Trophoblast cell (in vitro differentiated cells and primary cell): ENCODE measurements at regions not wholly inside any gene's neighbourhood (a gene's known extent, or its start where the extent isn't known, plus 50 kb on each side); places are given as distances from the start of the nearest gene placed in this dataset.

Experiments used
- DNase-seq, 2 donors: peaks; one replicate each; pipeline ENCODE4 v3.0.0-alpha.2; 2016
- H2AFZ ChIP-seq: 2 replicates; pipeline ENCODE4 v1.6.1; 2013; ENCODE audit warnings: low read length, moderate library complexity, mild to moderate bottlenecking; ENCODE audit not compliant: insufficient read depth, poor library complexity
- H2AK5ac ChIP-seq: 2 replicates; pipeline ENCODE4 v1.6.1; 2013; ENCODE audit warnings: mild to moderate bottlenecking, low read length
- H2BK120ac ChIP-seq: 2 replicates; pipeline ENCODE4 v1.6.1; 2013; ENCODE audit warnings: low read length, mild to moderate bottlenecking, moderate library complexity; ENCODE audit not compliant: insufficient read depth, poor library complexity
- H2BK12ac ChIP-seq: 2 replicates; pipeline ENCODE4 v1.6.1; 2013; ENCODE audit warnings: mild to moderate bottlenecking, low read length, moderate library complexity
- H2BK5ac ChIP-seq: 2 replicates; pipeline ENCODE4 v1.6.1; 2013; ENCODE audit warnings: low read length, low read depth, moderate library complexity, mild to moderate bottlenecking; ENCODE audit not compliant: poor library complexity
- H3K14ac ChIP-seq: 2 replicates; pipeline ENCODE4 v1.6.1; 2013; ENCODE audit warnings: mild to moderate bottlenecking, low read length
- H3K18ac ChIP-seq: 2 replicates; pipeline ENCODE4 v1.6.1; 2013; ENCODE audit warnings: mild to moderate bottlenecking, low read length
- H3K23ac ChIP-seq: 2 replicates; pipeline ENCODE4 v1.6.1; 2013; ENCODE audit warnings: low read length
- H3K27ac ChIP-seq: 2 replicates; pipeline ENCODE4 v1.5.1; 2013; ENCODE audit warnings: low read depth, mild to moderate bottlenecking, inconsistent platforms, low read length, moderate library complexity
- H3K27me3 ChIP-seq: 2 replicates; pipeline ENCODE4 v1.6.1; 2013; ENCODE audit warnings: inconsistent platforms, mild to moderate bottlenecking, low read length, moderate library complexity; ENCODE audit not compliant: insufficient read depth
- H3K36me3 ChIP-seq, 2 experiments: 1 replicate in 1 of 2; 2 replicates in 1 of 2; pipeline ENCODE4 v1.6.1; 2013; ENCODE audit warnings: low read length in 2 of 2, mild to moderate bottlenecking in 2 of 2, moderate library complexity in 1 of 2; ENCODE audit not compliant: insufficient read depth in 2 of 2, control insufficient read depth in 1 of 2
- H3K4ac ChIP-seq: 2 replicates; pipeline ENCODE4 v1.6.1; 2013; ENCODE audit warnings: low read depth, mild to moderate bottlenecking, low read length, moderate library complexity
- H3K4me1 ChIP-seq, 2 experiments: 1 replicate in 1 of 2; 2 replicates in 1 of 2; pipeline ENCODE4 v1.6.1; 2013; ENCODE audit warnings: low read length in 2 of 2, mild to moderate bottlenecking in 2 of 2, moderate library complexity in 1 of 2; ENCODE audit not compliant: insufficient read depth in 2 of 2, control insufficient read depth in 1 of 2
- H3K4me2 ChIP-seq: 2 replicates; pipeline ENCODE4 v1.6.1; 2013; ENCODE audit warnings: inconsistent platforms, mild to moderate bottlenecking, low read length, moderate library complexity
- H3K4me3 ChIP-seq: 2 replicates; pipeline ENCODE4 v1.5.1; 2013; ENCODE audit warnings: mild to moderate bottlenecking, low read depth, low read length, inconsistent platforms
- H3K79me1 ChIP-seq: one replicate; pipeline ENCODE4 v1.6.1; 2013; ENCODE audit warnings: low read length
- H3K79me2 ChIP-seq: 2 replicates; pipeline ENCODE4 v1.6.1; 2013; ENCODE audit warnings: low read length, mild to moderate bottlenecking; ENCODE audit not compliant: control insufficient read depth, insufficient read depth, poor library complexity
- H3K9ac ChIP-seq: 2 replicates; pipeline ENCODE4 v1.6.1; 2013; ENCODE audit warnings: mild to moderate bottlenecking, low read length
- H3K9me3 ChIP-seq: 2 replicates; pipeline ENCODE4 v1.6.1; 2013; ENCODE audit warnings: low read depth, mild to moderate bottlenecking, control low read depth, inconsistent platforms, low read length; ENCODE audit not compliant: insufficient read depth
- H4K12ac ChIP-seq: 2 replicates; pipeline ENCODE4 v1.6.1; 2013; ENCODE audit warnings: low read depth, mild to moderate bottlenecking, low read length, moderate library complexity
- H4K8ac ChIP-seq: 2 replicates; pipeline ENCODE4 v1.6.1; 2013; ENCODE audit warnings: low read depth, mild to moderate bottlenecking, low read length, moderate library complexity
- H4K91ac ChIP-seq: one replicate; pipeline ENCODE4 v1.6.1; 2013; ENCODE audit warnings: low read depth, mild to moderate bottlenecking, low read length, moderate library complexity
- WGBS: extraction: QIAGEN DNeasy Blood & Tissue Kit; methylation state at CpG from one replicate; pipeline ENCODE4 v1.1.7; 2013; ENCODE audit warnings: missing lambda C conversion rate; ENCODE audit not compliant: insufficient read length, insufficient coverage; ENCODE audit errors: extremely low coverage; 5-methylcytosine and 5-hydroxymethylcytosine counted together

DNA sequence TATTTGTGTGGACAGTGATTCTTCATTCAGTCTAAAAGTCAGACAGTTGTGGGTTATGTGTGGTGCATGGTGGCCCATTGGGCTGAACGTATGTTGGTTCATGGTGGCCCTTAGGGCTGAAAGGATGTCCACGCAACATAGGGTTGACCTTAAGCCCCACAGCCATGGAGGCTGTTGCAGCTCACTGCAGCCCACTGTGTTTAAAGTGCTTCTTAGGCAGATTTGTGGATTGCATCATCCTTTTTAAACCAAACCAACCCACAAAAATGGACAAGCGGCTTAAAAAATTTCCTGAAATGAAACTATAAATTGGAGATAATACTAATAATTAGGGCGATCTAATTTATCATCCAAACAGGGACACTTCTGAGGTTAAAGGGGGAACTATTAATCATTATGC, 219.0 kb upstream of the GATB start:
- Histone ChIP-seq H3K79me2 (no peaks in the 10 kb centered on the region), H3K27me3 (no peaks in the 10 kb centered on the region), H4K91ac (no peak overlapping the region)

DNA sequence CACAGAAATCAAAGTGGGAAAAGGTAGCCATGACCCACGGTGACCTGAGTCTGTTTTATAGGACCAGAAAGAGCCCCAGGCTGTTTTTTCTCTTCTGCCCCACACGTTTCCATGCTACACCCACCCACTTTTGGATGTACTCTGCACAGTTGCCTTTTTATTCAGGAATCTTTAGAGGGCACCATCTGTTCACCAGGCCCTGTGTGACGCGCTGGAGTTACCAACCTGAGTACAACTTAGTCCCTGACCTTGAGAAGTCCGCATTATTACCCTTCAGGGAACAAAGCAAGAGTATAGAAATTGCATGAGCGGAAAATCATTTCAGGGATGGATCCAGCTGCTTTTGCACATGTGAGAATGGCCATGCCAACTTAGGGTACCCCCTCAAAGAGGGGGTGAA, 207.8 kb upstream of the GATB start:
- Histone ChIP-seq H3K79me1 (no peaks in the 10 kb centered on the region), H3K14ac (no peak overlapping the region), H3K23ac (no peak overlapping the region), H4K91ac (no peak overlapping the region), H3K18ac (no peak overlapping the region), H3K9ac (peak overlapping the region; percentile 2), H3K9me3 (no peaks in the 10 kb centered on the region), H3K36me3 (no peaks in the 10 kb centered on the region), H3K4me1 (no peaks in the 10 kb centered on the region), H4K8ac (no peak overlapping the region), H3K4me2 (no peak overlapping the region), H2AFZ (no peak overlapping the region), H3K4ac (no peak overlapping the region), H2BK120ac (no peak overlapping the region), H3K79me2 (no peaks in the 10 kb centered on the region), H2AK5ac (no peak overlapping the region), H3K27ac (no peak overlapping the region), H3K4me3 (no peak overlapping the region), H2BK5ac (no peak overlapping the region), H3K27me3 (no peaks in the 10 kb centered on the region), H2BK12ac (no peak overlapping the region), H4K12ac (no peak overlapping the region)
- DNase-seq, result no peak
- no CpG with 5 or more reads among the region's 6 CpGs for WGBS

More for the DNA sequence above, 219.0 kb upstream of the GATB start:
- Histone ChIP-seq H3K36me3 (no peaks in the 10 kb centered on the region), H3K4me2 (no peak overlapping the region), H2BK5ac (no peak overlapping the region), H3K14ac (no peak overlapping the region), H3K4me1 (no peaks in the 10 kb centered on the region), H4K12ac (no peak overlapping the region), H2AK5ac (no peak overlapping the region), H3K79me1 (no peaks in the 10 kb centered on the region), H4K8ac (no peak overlapping the region), H3K18ac (no peak overlapping the region), H3K4ac (no peak overlapping the region), H3K23ac (no peak overlapping the region), H3K27ac (no peak overlapping the region), H3K9ac (no peak overlapping the region), H3K4me3 (no peak overlapping the region), H3K9me3 (peaks cover 16% of the 10 kb centered on the region), H2BK120ac (no peak overlapping the region), H2AFZ (no peak overlapping the region), H2BK12ac (no peak overlapping the region)
- DNase-seq, result no peak
- no CpG with 5 or more reads among the region's 4 CpGs for whole genome bisulfite sequencing

DNA sequence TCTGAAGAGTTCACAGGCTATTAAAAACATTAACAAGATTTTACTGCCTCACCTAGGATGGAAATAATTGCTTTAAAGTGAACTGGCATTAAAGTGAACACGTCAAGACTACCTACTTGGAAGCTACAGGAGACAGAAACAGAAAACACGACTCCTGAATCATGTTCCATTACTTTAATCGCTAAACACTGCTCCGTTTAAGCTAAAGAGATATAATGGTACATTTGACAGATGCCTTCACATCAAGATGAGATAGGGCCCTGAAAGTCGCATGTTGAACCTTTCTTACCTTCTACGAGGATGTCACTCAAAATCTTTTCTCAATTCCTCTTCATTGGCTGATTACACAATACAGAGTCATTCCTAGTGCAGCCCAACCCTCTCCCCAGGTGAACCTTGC, 206.3 kb upstream of the GATB start:
- Histone ChIP-seq H2AFZ (no peak overlapping the region), H4K91ac (no peak overlapping the region), H3K79me2 (no peaks in the 10 kb centered on the region), H3K4me2 (no peak overlapping the region), H3K14ac (no peak overlapping the region), H3K9me3 (no peaks in the 10 kb centered on the region), H2BK12ac (no peak overlapping the region), H3K4me3 (no peak overlapping the region), H3K27ac (no peak overlapping the region), H3K9ac (no peak overlapping the region), H4K8ac (no peak overlapping the region), H3K27me3 (no peaks in the 10 kb centered on the region), H3K4me1 (no peaks in the 10 kb centered on the region), H3K36me3 (no peaks in the 10 kb centered on the region), H3K18ac (no peak overlapping the region), H2AK5ac (no peak overlapping the region), H3K4ac (no peak overlapping the region), H4K12ac (no peak overlapping the region), H3K23ac (no peak overlapping the region), H2BK5ac (no peak overlapping the region), H3K79me1 (no peaks in the 10 kb centered on the region), H2BK120ac (no peak overlapping the region)
- WGBS, result no CpG with 5 or more reads among the region's 6 CpGs
- no peak for DNase-seq

DNA sequence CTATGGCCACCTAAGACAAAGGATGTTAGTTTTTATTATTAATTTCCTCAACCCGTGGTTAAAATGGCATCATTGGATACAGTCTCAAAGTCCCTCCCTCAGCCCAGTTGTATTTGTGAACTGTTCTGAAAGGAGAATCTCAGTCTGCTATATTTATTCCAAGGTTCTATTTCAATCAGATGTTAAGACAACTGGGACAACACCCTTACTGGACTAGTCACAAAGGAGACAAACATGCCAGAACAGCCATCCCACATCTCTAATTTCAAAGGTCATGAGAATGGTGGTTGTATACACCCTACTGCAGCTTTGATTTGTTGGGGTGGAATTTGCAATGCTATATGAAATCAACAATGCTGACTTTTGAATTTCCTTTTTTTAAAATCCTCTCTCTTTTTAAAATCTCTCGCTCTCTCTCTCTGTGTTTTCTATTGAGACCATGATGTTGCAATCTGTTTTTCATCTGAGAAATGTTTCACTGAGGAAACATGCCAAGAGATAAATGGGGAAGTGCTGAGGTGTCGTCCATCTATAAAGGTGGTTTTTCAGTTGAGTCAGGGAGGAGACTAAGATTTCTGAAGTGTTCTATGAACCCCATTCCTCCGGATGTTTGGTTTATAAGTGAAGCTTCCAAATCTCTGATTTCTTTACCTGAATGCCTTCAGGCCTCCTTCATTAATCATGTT, 201.5 kb upstream of the GATB start:
- WGBS, result no CpG with 5 or more reads among the region's 4 CpGs
- no peaks in the 10 kb centered on the region for H3K36me3 ChIP-seq
- no peak overlapping the region for H2BK120ac ChIP-seq
- no peak for DNase-seq
- no peak overlapping the region for H3K4me3 ChIP-seq
- no peak overlapping the region for H3K4ac ChIP-seq
- no peak overlapping the region for H2BK12ac ChIP-seq
- no peak overlapping the region for H3K14ac ChIP-seq
- H3K27me3 ChIP-seq, result no peaks in the 10 kb centered on the region
- H3K79me1 ChIP-seq, result peaks cover 1% of the 10 kb centered on the region
- no peak overlapping the region for H4K91ac ChIP-seq
- no peak overlapping the region for H3K18ac ChIP-seq
- no peaks in the 10 kb centered on the region for H3K79me2 ChIP-seq
- H2BK5ac ChIP-seq, result no peak overlapping the region
- H3K9me3 ChIP-seq, result no peaks in the 10 kb centered on the region
- no peak overlapping the region for H4K8ac ChIP-seq
- no peak overlapping the region for H3K4me2 ChIP-seq
- H3K27ac ChIP-seq, result no peak overlapping the region
- H2AK5ac ChIP-seq, result no peak overlapping the region
- no peak overlapping the region for H2AFZ ChIP-seq
- H3K23ac ChIP-seq, result no peak overlapping the region
- no peak overlapping the region for H4K12ac ChIP-seq
- H3K9ac ChIP-seq, result no peak overlapping the region
- peaks cover 4% of the 10 kb centered on the region in 2 experiments for H3K4me1 ChIP-seq
